DMS153 treated with DMSO at 0.1 percent for 48 hours (cell line): ENCODE measurements at regions not wholly inside any gene's neighbourhood (a gene's known extent, or its start where the extent isn't known, plus 50 kb on each side); places are given as distances from the start of the nearest gene placed in this dataset.
"Not testable (repeated sequence)": the region's sequence is repeated elsewhere in the genome, so short reads cannot be mapped to it uniquely, and the experiment has no call there.

Experiments
- DNase-seq: peaks from one replicate; lab custom pipeline; 2025; ENCODE audit not compliant: unreplicated experiment; lab: John Stamatoyannopoulos, UW

- DNase-seq = no peak
Measured at GRCh38 chr2:142504754-142505153, 372.7 kb upstream of the KYNU start.

- no peak for DNase-seq
Measured at GRCh38 chr2:142502402-142502801, 371.6 kb upstream of the LRP1B start.

- no peak for DNase-seq
Measured at GRCh38 chr2:142495141-142495540, 364.3 kb upstream of the LRP1B start.

GRCh38 chr2:142489631-142490030 lies 358.8 kb upstream of the LRP1B start:
- not testable (repeated sequence) for DNase-seq

- DNase-seq = no peak
Measured at GRCh38 chr2:142484111-142484510, 353.3 kb upstream of the LRP1B start.

GRCh38 chr2:142483653-142484052 lies 352.8 kb upstream of the LRP1B start:
- no peak for DNase-seq

- no peak for DNase-seq
Measured at GRCh38 chr2:142478206-142478605, 347.4 kb upstream of the LRP1B start.

- no peak for DNase-seq
Measured at GRCh38 chr2:142472382-142472781, 341.6 kb upstream of the LRP1B start.

- no peak for DNase-seq
Measured at GRCh38 chr2:142467321-142467720, 336.5 kb upstream of the LRP1B start.

GRCh38 chr2:142463047-142463446 lies 332.2 kb upstream of the LRP1B start:
- no peak for DNase-seq

GRCh38 chr2:142462306-142462705 lies 331.5 kb upstream of the LRP1B start:
- no peak for DNase-seq

GRCh38 chr2:142445551-142446072 lies 314.8 kb upstream of the LRP1B start:
- peak; percentile 30 for DNase-seq

- DNase-seq = no peak
Measured at GRCh38 chr2:142445023-142445422, 314.2 kb upstream of the LRP1B start.

GRCh38 chr2:142435847-142436246 lies 305.0 kb upstream of the LRP1B start:
- no peak for DNase-seq

GRCh38 chr2:142426064-142426463 lies 295.2 kb upstream of the LRP1B start:
- no peak for DNase-seq

- DNase-seq = no peak
Measured at GRCh38 chr2:142425551-142425950, 294.7 kb upstream of the LRP1B start.

GRCh38 chr2:142423603-142424002 lies 292.8 kb upstream of the LRP1B start:
- DNase-seq = no peak

- no peak for DNase-seq
Measured at GRCh38 chr2:142422769-142423168, 292.0 kb upstream of the LRP1B start.

- no peak for DNase-seq
Measured at GRCh38 chr2:142422041-142422440, 291.2 kb upstream of the LRP1B start.

- not testable (repeated sequence) for DNase-seq
Measured at GRCh38 chr2:142418699-142419098, 287.9 kb upstream of the LRP1B start.

- DNase-seq = no peak
Measured at GRCh38 chr2:142416996-142417395, 286.2 kb upstream of the LRP1B start.

- DNase-seq = no peak
Measured at GRCh38 chr2:142415461-142415860, 284.6 kb upstream of the LRP1B start.

GRCh38 chr2:142398212-142398611 lies 267.4 kb upstream of the LRP1B start:
- DNase-seq = no peak

- no peak for DNase-seq
Measured at GRCh38 chr2:142395291-142395690, 264.5 kb upstream of the LRP1B start.
